ENCODE measurements at regions not wholly inside any gene's neighbourhood (a gene's known extent, or its start where the extent isn't known, plus 50 kb on each side); places are given as distances from the start of the nearest gene placed in this dataset.
"Not testable (repeated sequence)": the region's sequence is repeated elsewhere in the genome, so short reads cannot be mapped to it uniquely, and the experiment has no call there.

DNA sequence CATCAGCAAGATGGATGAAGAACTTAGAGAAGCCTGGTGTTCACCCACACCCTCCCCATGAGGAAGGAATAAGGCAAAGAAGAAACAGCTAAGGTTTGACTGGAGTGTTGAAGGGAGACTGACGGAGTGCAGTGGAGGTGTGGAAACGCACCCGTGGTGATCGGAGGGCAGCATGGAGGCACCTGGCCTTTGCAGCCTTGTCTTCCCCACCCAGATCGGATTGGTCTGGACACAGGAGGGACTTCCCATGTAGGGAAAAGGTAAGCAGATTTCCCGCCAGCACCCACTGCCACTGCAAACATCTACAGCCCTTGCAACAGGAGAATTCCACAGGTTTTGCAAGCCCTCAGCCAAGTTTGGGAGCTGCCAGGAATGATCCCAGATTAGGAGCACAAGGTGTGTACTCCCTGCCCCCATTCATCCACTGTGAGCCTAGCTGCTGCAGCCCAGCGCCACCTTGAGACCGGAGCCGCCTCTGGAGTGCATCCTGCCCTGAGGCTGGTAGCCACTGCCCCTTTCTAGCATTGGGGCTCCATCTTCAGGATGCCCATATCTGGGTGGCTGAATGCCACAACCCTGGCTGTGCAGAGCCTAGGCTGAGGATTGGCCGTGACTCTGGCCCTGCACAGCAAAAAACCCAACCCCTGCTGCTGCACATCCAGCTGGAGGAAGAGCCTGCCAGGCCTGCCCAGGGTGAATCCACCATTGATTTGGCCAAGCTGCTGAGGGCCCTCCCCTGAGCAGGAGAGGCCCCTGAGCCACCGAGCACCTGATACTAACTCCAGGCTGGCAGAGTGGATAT lies 411.1 kb downstream of the TMEM121 start:
- no peak for DNase-seq (ENCODE audit: low read depth)

GRCh38 chr14:105938055-105938863 lies 411.9 kb downstream of the TMEM121 start:
- DNase-seq (ENCODE audit: low read depth), result no peak

- DNase-seq (ENCODE audit: low read depth), result no peak
Observed at GRCh38 chr14:105938959-105939358, 412.6 kb downstream of the TMEM121 start.

- no peak for DNase-seq (ENCODE audit: low read depth)
Observed at GRCh38 chr14:105939810-105940508, 413.6 kb downstream of the TMEM121 start.

DNA sequence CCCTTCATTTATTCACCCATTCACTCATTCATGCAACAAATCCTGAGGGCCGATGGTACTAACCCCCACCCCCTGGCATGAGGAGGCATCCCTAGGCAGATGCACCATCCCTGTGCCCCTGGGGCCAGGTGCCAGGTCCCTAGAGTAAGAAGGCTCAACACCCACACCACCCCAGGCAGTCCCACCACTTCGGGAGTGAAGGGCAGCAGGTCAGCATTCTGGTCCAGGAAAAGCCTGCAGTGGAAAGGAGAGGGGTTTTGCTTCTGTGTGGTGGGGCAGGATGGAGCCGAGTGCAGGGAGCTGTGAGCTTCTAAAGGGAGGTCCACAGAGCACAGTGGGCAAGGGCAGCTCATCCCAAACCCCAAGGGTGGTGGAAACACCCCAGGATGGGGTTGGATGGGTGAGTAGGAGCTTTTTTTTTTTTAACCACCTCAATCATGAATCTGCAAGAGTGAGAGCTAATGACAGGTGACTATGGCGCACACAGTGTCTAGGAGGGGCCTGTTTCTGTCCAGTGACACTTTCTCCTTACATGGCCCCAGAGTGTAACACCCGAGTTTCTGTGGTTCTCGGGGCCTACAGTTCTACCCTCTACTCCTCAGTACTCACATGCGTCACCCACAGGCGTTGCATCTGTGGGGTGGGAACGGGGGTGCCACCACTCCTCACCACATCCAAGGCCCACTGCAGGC lies 414.3 kb downstream of the TMEM121 start:
- no peak for DNase-seq (ENCODE audit: low read depth)

DNA sequence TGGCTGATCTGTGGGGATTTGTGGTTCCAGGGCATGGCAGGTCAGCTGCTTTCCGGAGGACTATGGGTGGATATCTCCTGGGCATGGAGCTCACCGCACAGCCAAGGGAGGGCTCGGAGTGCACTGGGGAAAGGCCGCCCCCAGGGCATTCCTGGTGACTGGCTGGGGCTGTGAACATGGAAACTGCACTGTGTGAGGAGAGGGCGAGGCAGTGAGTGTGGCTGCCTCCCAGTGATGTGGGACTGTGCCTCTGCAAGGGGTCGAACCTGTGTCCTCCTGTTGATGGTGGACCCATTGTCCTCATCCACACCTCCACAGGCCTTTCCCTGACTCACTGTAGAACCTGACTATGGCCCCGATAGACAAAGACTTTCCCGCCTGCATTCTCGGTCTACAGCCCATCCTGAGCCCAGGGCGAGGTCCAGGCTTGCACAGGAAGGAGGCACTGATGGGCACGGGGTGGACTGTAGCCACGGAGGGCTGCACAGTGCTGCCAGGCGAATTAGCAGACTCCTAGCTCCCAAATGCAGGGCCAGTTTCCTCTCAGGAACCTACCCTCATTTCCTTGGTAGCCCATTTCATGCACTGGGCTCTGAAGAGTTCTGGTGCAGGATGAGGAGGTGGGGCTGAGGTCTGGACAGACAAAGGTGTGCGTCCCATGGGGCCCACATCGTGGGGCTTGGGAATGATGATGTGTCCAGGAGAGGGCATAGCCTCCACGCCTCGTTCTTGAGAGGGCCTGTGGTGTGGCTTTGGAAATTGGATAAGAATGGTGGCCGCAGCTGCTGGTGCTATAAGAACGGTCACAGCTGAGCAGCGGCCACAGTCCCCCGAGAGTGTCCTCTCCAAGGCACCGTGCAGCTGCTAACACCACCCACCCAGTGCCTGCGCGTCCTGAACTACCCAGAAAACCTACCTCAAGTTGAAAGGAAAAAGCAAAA lies 415.1 kb downstream of the TMEM121 start:
- DNase-seq (ENCODE audit: low read depth), result no peak

- DNase-seq (ENCODE audit: low read depth), result not testable (repeated sequence)
Observed at GRCh38 chr14:105942725-105943124, 416.3 kb downstream of the TMEM121 start.

GRCh38 chr14:105943973-105944602 lies 417.7 kb downstream of the TMEM121 start:
- DNase-seq (ENCODE audit: low read depth), result no peak

DNA sequence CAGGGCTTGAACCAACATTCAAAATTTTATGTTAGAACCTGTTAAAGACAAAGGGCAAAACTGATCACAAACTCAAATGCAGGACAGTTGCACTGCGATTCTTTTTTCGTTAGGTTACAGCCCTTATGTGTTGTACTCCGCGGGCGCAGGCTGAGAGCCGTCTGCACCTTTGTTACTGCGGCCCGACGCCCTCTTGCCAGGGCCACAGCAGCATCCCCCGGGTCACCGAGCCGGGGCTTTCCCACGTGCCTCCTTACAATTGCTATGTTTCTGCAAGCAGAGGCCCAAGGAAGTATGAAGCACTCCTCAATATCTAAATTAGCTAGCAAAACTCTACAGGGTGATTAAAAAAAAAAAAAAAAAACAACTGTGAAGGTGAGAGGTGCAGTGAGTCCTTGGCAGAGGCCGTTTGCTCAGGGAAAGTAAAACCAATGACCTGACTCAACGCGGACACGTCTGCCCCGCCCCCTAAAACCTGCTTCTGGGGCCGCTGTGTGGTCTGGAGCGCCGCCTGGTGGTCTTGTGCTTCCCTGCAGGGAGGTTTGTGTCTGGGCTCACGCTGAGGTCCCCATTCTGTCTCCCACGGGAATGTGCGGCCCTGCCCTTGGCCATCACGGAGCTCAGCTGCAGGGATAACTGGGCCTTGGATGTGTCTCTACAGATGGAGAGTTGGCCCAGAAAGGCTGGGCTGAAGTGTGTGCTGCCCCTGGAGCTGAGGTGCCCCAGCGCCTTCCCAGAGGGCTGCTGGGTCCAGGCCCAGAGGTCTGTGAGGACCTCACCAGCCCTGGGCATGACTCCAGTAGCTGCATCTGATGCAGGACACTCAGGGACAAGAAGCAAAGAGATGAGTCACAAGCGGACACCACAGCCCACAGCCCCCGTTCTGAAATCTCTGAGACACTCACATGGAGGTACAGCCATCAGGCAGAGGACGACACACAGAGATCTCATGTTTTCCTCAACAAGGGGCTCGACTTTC lies 418.5 kb downstream of the TMEM121 start:
- peak; percentile 75 for DNase-seq (ENCODE audit: low read depth)

- DNase-seq (ENCODE audit: low read depth), result no peak
Observed at GRCh38 chr14:105945896-105946295, 419.5 kb downstream of the TMEM121 start.

GRCh38 chr14:105947599-105947998 lies 421.2 kb downstream of the TMEM121 start:
- DNase-seq (ENCODE audit: low read depth), result no peak

- DNase-seq (ENCODE audit: low read depth), result not testable (repeated sequence)
Observed at GRCh38 chr14:105948955-105949354, 422.6 kb downstream of the TMEM121 start.

GRCh38 chr14:105950364-105950892 lies 424.0 kb downstream of the TMEM121 start:
- DNase-seq (ENCODE audit: low read depth), result not testable (repeated sequence)

- DNase-seq (ENCODE audit: low read depth), result no peak
Observed at GRCh38 chr14:105951399-105951798, 425.0 kb downstream of the TMEM121 start.

DNA sequence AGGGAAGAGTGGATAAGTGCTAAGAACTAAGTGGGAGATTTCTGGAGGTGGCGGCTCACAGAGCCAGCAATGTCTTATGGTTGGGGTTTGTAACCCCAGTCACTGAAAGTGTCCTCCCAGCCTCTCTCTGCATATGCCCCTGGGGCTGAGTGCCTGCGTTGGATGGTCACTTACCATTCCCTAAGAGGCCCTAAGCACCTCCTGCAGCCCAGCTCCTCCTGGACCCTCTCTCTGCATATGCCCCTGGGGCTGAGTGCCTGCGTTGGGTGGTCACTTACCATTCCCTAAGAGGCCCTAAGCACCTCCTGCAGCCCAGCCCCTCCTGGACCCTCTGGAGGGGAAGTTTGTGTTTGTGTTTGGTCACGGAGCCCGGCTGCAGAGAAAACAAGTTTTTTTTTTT lies 425.8 kb downstream of the TMEM121 start:
- DNase-seq (ENCODE audit: low read depth), result no peak

GRCh38 chr14:105952826-105953225 lies 426.4 kb downstream of the TMEM121 start:
- no peak for DNase-seq (ENCODE audit: low read depth)

- DNase-seq (ENCODE audit: low read depth), result not testable (repeated sequence)
Observed at GRCh38 chr14:105961625-105962024, 435.2 kb downstream of the TMEM121 start.

GRCh38 chr14:105962532-105962931 lies 436.1 kb downstream of the TMEM121 start:
- DNase-seq (ENCODE audit: low read depth), result no peak

- no peak for DNase-seq (ENCODE audit: low read depth)
Observed at GRCh38 chr14:105968291-105968690, 441.9 kb downstream of the TMEM121 start.
